H1 (cell line): ENCODE measurements at regions not wholly inside any gene's neighbourhood (a gene's known extent, or its start where the extent isn't known, plus 50 kb on each side); places are given as distances from the start of the nearest gene placed in this dataset.

ENCODE experiments used
- CTCF ChIA-PET: fragments of 300-600 bp; sonication (Branson Sonifier 250); formaldehyde crosslinking; loops from one replicate; lab custom pipeline; 2021; ENCODE audit not compliant: partially characterized antibody; lab: Charles Lee
- POLR2A ChIA-PET: fragments of 300-600 bp; sonication (Branson Sonifier 250); formaldehyde crosslinking; loops from one replicate; lab custom pipeline; 2021; ENCODE audit warnings: inconsistent platforms; ENCODE audit not compliant: partially characterized antibody; lab: Charles Lee
- DNase-seq, 2 experiments: peaks; one replicate each; pipeline versions ENCODE4 v3.0.0 to v3.0.0-alpha.2; 2010 to 2022; ENCODE audit warnings: low spot score in 2 of 2, low read depth in 1 of 2, mixed read lengths in 1 of 2
- FAIRE-seq: peaks from 2 replicates; lab custom pipeline; 2011; peaks lifted over from hg19 to GRCh38; lab: Jason Lieb, UNC
- H2AFZ ChIP-seq: 2 replicates; pipeline ENCODE4 v1.8.1; 2012; ENCODE audit warnings: low read length, inconsistent platforms
- H2AK5ac ChIP-seq: 2 replicates; pipeline ENCODE4 v1.6.1; 2013; ENCODE audit warnings: low read depth, low read length
- H2BK120ac ChIP-seq: replicated peaks from 2 replicates; pipeline ENCODE3; 2013; ENCODE audit warnings: low read depth, low read length, inconsistent platforms
- H2BK12ac ChIP-seq: 2 replicates; pipeline ENCODE4 v1.6.1; 2013; ENCODE audit warnings: low read depth, low read length
- H2BK15ac ChIP-seq: 2 replicates; pipeline ENCODE4 v1.6.1; 2013; ENCODE audit warnings: low read length
- H2BK20ac ChIP-seq: 2 replicates; pipeline ENCODE4 v1.6.1; 2013; ENCODE audit warnings: low read length
- H2BK5ac ChIP-seq: 2 replicates; pipeline ENCODE4 v1.6.1; 2013; ENCODE audit warnings: low read depth, low read length
- H3K14ac ChIP-seq: 2 replicates; pipeline ENCODE4 v1.6.1; 2013; ENCODE audit warnings: inconsistent platforms; ENCODE audit not compliant: insufficient read length
- H3K18ac ChIP-seq: 2 replicates; pipeline ENCODE4 v1.6.1; 2013; ENCODE audit warnings: low read length; ENCODE audit errors: extremely low read depth
- H3K23ac ChIP-seq: 2 replicates; pipeline ENCODE4 v1.6.1; 2013; ENCODE audit warnings: inconsistent platforms; ENCODE audit not compliant: insufficient read length
- H3K23me2 ChIP-seq: 2 replicates; pipeline ENCODE4 v1.6.1; 2013; ENCODE audit warnings: low read depth, low read length
- H3K27ac ChIP-seq: 2 replicates; pipeline ENCODE4 v1.6.1; 2011; ENCODE audit warnings: low read depth, low read length, inconsistent platforms
- H3K27me3 ChIP-seq, 4 experiments: replicated peaks in 1 of 4; 1 replicate in 1 of 4; 2 replicates in 3 of 4; pipeline versions ENCODE4 v1.6.1 to v1.8.1; 2011 to 2013; ENCODE audit warnings: low read length in 3 of 4, mild to moderate bottlenecking in 3 of 4, inconsistent platforms in 2 of 4, mixed read lengths in 2 of 4, moderate library complexity in 1 of 4; ENCODE audit not compliant: control insufficient read depth in 3 of 4, insufficient read depth in 3 of 4; ENCODE audit errors: extremely low read depth in 1 of 4
- H3K36me3 ChIP-seq, 4 experiments: 2 replicates each; pipeline versions ENCODE4 v1.6.1 to v1.8.1; 2011 to 2013; ENCODE audit warnings: mild to moderate bottlenecking in 4 of 4, low read length in 3 of 4, moderate library complexity in 2 of 4, control low read depth in 1 of 4, inconsistent platforms in 1 of 4; ENCODE audit not compliant: insufficient read depth in 4 of 4, control insufficient read depth in 2 of 4
- H3K4ac ChIP-seq: replicated peaks from 2 replicates; pipeline ENCODE3; 2013; ENCODE audit warnings: low read length, low read depth, mixed read lengths, inconsistent platforms; ENCODE audit not compliant: insufficient read length
- H3K4me1 ChIP-seq, 4 experiments: replicated peaks in 1 of 4; 1 replicate in 1 of 4; 2 replicates in 3 of 4; pipeline versions ENCODE4 v1.6.1 to v1.8.1; 2011 to 2013; ENCODE audit warnings: low read length in 3 of 4, inconsistent platforms in 2 of 4, mixed read lengths in 1 of 4; ENCODE audit not compliant: insufficient read depth in 4 of 4, control insufficient read depth in 3 of 4
- H3K4me2 ChIP-seq, 2 experiments: 2 replicates each; pipeline versions ENCODE4 v1.6.1 to v1.8.1; 2011 to 2013; ENCODE audit warnings: low read depth in 2 of 2, low read length in 2 of 2, control low read depth in 1 of 2, inconsistent platforms in 1 of 2, mild to moderate bottlenecking in 1 of 2; ENCODE audit not compliant: insufficient read depth in 1 of 2
- H3K4me3 ChIP-seq, 4 experiments: fragments of 200-600, 300-600 bp in 1 of 4; sonication (generic), shearing (Covaris generic), sonication (Bioruptor Twin) in 1 of 4; 2 replicates each; pipeline versions ENCODE4 v1.5.1 to v1.8.1; 2011 to 2016; ENCODE audit warnings: low read length in 4 of 4, low read depth in 3 of 4, control low read depth in 2 of 4, inconsistent platforms in 2 of 4, mild to moderate bottlenecking in 2 of 4, mixed read lengths in 1 of 4, moderate library complexity in 1 of 4; ENCODE audit not compliant: insufficient read depth in 2 of 4; ENCODE audit errors: extremely low read depth in 1 of 4
- H3K56ac ChIP-seq: replicated peaks from 2 replicates; pipeline ENCODE3; 2013; ENCODE audit warnings: low read depth, mild to moderate bottlenecking, mixed read lengths, low read length, inconsistent platforms; ENCODE audit not compliant: insufficient read length
- H3K79me1 ChIP-seq: 2 replicates; pipeline ENCODE4 v1.6.1; 2013; ENCODE audit warnings: low read depth, low read length, control low read depth
- H3K79me2 ChIP-seq, 2 experiments: 2 replicates each; pipeline versions ENCODE4 v1.6.1 to v1.8.1; 2012 to 2013; ENCODE audit warnings: low read length in 2 of 2, mild to moderate bottlenecking in 2 of 2, inconsistent platforms in 1 of 2; ENCODE audit not compliant: insufficient read depth in 2 of 2, control insufficient read depth in 1 of 2
- H3K9ac ChIP-seq, 4 experiments: replicated peaks in 1 of 4; 1 replicate in 1 of 4; 2 replicates in 3 of 4; pipeline versions ENCODE4 v1.6.1 to v1.8.1; 2011 to 2013; ENCODE audit warnings: low read depth in 3 of 4, low read length in 3 of 4, control low read depth in 2 of 4, mild to moderate bottlenecking in 2 of 4, moderate library complexity in 2 of 4, inconsistent platforms in 1 of 4; ENCODE audit errors: extremely low read depth in 1 of 4
- H3K9me3 ChIP-seq, 2 experiments: 2 replicates each; pipeline versions ENCODE4 v1.6.1 to v1.8.1; 2012 to 2013; ENCODE audit warnings: mild to moderate bottlenecking in 2 of 2, moderate library complexity in 2 of 2, control low read depth in 1 of 2, inconsistent platforms in 1 of 2, low read depth in 1 of 2, low read length in 1 of 2, mixed read lengths in 1 of 2; ENCODE audit not compliant: insufficient read depth in 2 of 2
- H4K20me1 ChIP-seq, 2 experiments: replicated peaks in 1 of 2; 2 replicates each; pipeline versions ENCODE3 to v1.8.1; 2011 to 2013; ENCODE audit warnings: inconsistent platforms in 2 of 2, low read length in 2 of 2, mild to moderate bottlenecking in 1 of 2; ENCODE audit not compliant: insufficient read depth in 2 of 2, control insufficient read depth in 1 of 2
- H4K5ac ChIP-seq: 2 replicates; pipeline ENCODE4 v1.6.1; 2013; ENCODE audit warnings: low read length, low read depth, mixed read lengths, inconsistent platforms; ENCODE audit not compliant: insufficient read length
- H4K8ac ChIP-seq: 2 replicates; pipeline ENCODE4 v1.8.0; 2013; ENCODE audit warnings: mild to moderate bottlenecking, moderate library complexity, low read length, inconsistent platforms; ENCODE audit not compliant: insufficient read depth; ENCODE audit errors: extremely low read depth
- H4K91ac ChIP-seq: replicated peaks from 2 replicates; pipeline ENCODE3; 2013; ENCODE audit warnings: low read length, mixed read lengths, inconsistent platforms; ENCODE audit not compliant: insufficient read length
- CHD1 ChIP-seq: IDR thresholded peaks from 2 replicates; pipeline ENCODE4 v1.6.1; 2012; ENCODE audit warnings: low read depth, low read length, improper control_type of control experiment
- EP300 ChIP-seq, 2 experiments: IDR thresholded peaks; 1 replicate in 1 of 2; 2 replicates in 1 of 2; pipeline ENCODE4 v1.6.1; 2011 to 2012; ENCODE audit warnings: low read depth in 2 of 2, low read length in 2 of 2, mild to moderate bottlenecking in 2 of 2, borderline replicate concordance in 1 of 2, inconsistent platforms in 1 of 2, moderate library complexity in 1 of 2
- HDAC6 ChIP-seq: IDR thresholded peaks from one replicate; pipeline ENCODE4 v1.7.1; 2012; ENCODE audit warnings: low read depth, mild to moderate bottlenecking, inconsistent platforms, low read length, moderate library complexity
- JUND ChIP-seq: IDR thresholded peaks from 2 replicates; pipeline ENCODE4 v1.6.1; 2011; ENCODE audit warnings: mild to moderate bottlenecking, improper control_type of control experiment, low read length
- PHF8 ChIP-seq: fragments of 200-600 bp; sonication (generic); conservative IDR thresholded peaks from 2 replicates; pipeline ENCODE4 v1.7.1; 2012; ENCODE audit warnings: low read depth, mild to moderate bottlenecking, inconsistent platforms, low read length, moderate library complexity
- POLR2A ChIP-seq, 2 experiments: IDR thresholded peaks; 1 replicate in 1 of 2; 2 replicates in 1 of 2; pipeline ENCODE4 v1.6.1; 2011; ENCODE audit warnings: low read depth in 2 of 2, low read length in 2 of 2, mild to moderate bottlenecking in 2 of 2; ENCODE audit errors: control extremely low read depth in 1 of 2
- RAD21 ChIP-seq, 2 experiments: IDR thresholded peaks in 1 of 2; conservative IDR thresholded peaks in 1 of 2; 2 replicates each; pipeline ENCODE4 v1.6.1; 2011; ENCODE audit warnings: low read depth in 2 of 2, low read length in 2 of 2, improper control_type of control experiment in 1 of 2, inconsistent platforms in 1 of 2, mild to moderate bottlenecking in 1 of 2, moderate library complexity in 1 of 2
- SIRT6 ChIP-seq: IDR thresholded peaks from one replicate; pipeline ENCODE4 v1.7.1; 2012; ENCODE audit warnings: low read length, inconsistent platforms
- SP1 ChIP-seq: IDR thresholded peaks from 2 replicates; pipeline ENCODE4 v1.6.1; 2011; ENCODE audit warnings: low read depth, low read length
- SP4 ChIP-seq: IDR thresholded peaks from 2 replicates; pipeline ENCODE4 v1.6.1; 2012; ENCODE audit warnings: low read length, inconsistent platforms
- SUZ12 ChIP-seq: fragments of 200-600 bp; sonication (generic); IDR thresholded peaks from 2 replicates; pipeline ENCODE4 v1.6.1; 2012; ENCODE audit warnings: mild to moderate bottlenecking, inconsistent platforms, low read length, moderate library complexity, mixed read lengths
- WGBS, 2 experiments: shearing (Covaris generic) in 1 of 2; methylation state at CpG; one replicate each; pipeline versions ENCODE4 v1.1.6 to v1.1.7; 2013 to 2015; ENCODE audit warnings: low lambda C conversion rate in 2 of 2, mixed read lengths in 2 of 2, inconsistent platforms in 1 of 2, low coverage in 1 of 2, missing lambda C conversion rate in 1 of 2; ENCODE audit not compliant: insufficient replicate concordance in 2 of 2, insufficient coverage in 1 of 2, insufficient read length in 1 of 2; ENCODE audit errors: extremely low coverage in 1 of 2, missing lambda C conversion rate in 1 of 2; 5-methylcytosine and 5-hydroxymethylcytosine counted together

- Histone ChIP-seq H4K20me1 (no peaks in the 10 kb centered on the region), H3K79me2 (no peaks in the 10 kb centered on the region), H4K91ac (no peak overlapping the region), H2BK12ac (no peak overlapping the region), H2BK15ac (no peak overlapping the region), H3K4me2 (no peak overlapping the region), H3K4ac (no peak overlapping the region), H2BK5ac (no peak overlapping the region), H3K9me3 (no peaks in the 10 kb centered on the region), H3K23me2 (no peaks in the 10 kb centered on the region), H2AFZ (no peak overlapping the region), H3K56ac (no peak overlapping the region), H4K8ac (no peak overlapping the region), H3K4me3 (no peak overlapping the region), H3K14ac (no peak overlapping the region), H2AK5ac (no peak overlapping the region), H3K27ac (no peak overlapping the region), H3K9ac (no peak overlapping the region), H3K27me3 (no peaks in the 10 kb centered on the region), H4K5ac (no peak overlapping the region), H3K4me1 (no peaks in the 10 kb centered on the region), H3K18ac (no peak overlapping the region), H3K36me3 (no peaks in the 10 kb centered on the region), H2BK120ac (no peak overlapping the region), H3K23ac (no peak overlapping the region), H3K79me1 (no peaks in the 10 kb centered on the region), H2BK20ac (no peak overlapping the region)
- 93% methylated on average over 6 of the region's 6 CpGs; no CpG with 5 or more reads in 1 of the 2 experiments for WGBS, 2 experiments
- no peak for FAIRE-seq
- ChIA-PET CTCF (interaction anchor here (0.7 to 1.2 kb wide), 3 partner anchors 21 to 521 kb away, joined by 3 read pairs; no protein-coding TSS in a partner anchor), POLR2A (no interaction called here)
- DNase-seq: no peak
- TF ChIP-seq JUND (no peak), EP300 (IDR thresholded peaks at IDR 0.05; ENCODE audit: borderline replicate concordance in 1 of 2, low read depth in 2 of 2, low read length in 2 of 2) (no peak), RAD21 (IDR thresholded peaks at IDR 0.05 in 1 of 2, conservative IDR thresholded peaks at IDR 0.05 in 1 of 2; ENCODE audit: low read depth in 2 of 2, low read length in 2 of 2) (no peak), SP4 (no peak), SUZ12 (no peak), POLR2A (IDR thresholded peaks at IDR 0.05; ENCODE audit: control extremely low read depth in 1 of 2, low read depth in 2 of 2, low read length in 2 of 2) (no peak), SIRT6 (no peak), SP1 (no peak), PHF8 (no peak), HDAC6 (no peak), CHD1 (no peak)
Observed at GRCh38 chr2:136399667-136400289, 281.8 kb upstream of the CXCR4 start.
